ENCODE measurements at regions not wholly inside any gene's neighbourhood (a gene's known extent, or its start where the extent isn't known, plus 50 kb on each side); places are given as distances from the start of the nearest gene placed in this dataset.

- intact Hi-C loops (cut with micrococcal nuclease): no loop called here
- Mint-ChIP-seq H3K4me1 (no peaks in the 10 kb centered on the region), H3K27ac (no peak overlapping the region), H3K4me3 (no peak overlapping the region), H3K36me3 (no peaks in the 10 kb centered on the region), H3K27me3 (peaks cover 0 to 9% (median 6%) of the 10 kb centered on the region in 5 donors), H3K9me3 (peaks cover 0 to 4% (median 0%) of the 10 kb centered on the region in 11 donors)
- no peaks in the 10 kb centered on the region for H3K36me3 ChIP-seq (ENCODE audit: control insufficient read depth in 2 of 3, insufficient read depth in 3 of 3, low read length in 3 of 3)
- no peaks in the 10 kb centered on the region for H3K4me1 ChIP-seq (ENCODE audit: control insufficient read depth in 2 of 2, insufficient read depth in 2 of 2, low read length in 2 of 2)
- H3K27ac ChIP-seq (ENCODE audit: low read depth, low read length): no peak overlapping the region
- ATAC-seq (no peak), DNase-seq (no peak)
- H3K4me3 ChIP-seq (ENCODE audit: low read length): no peak overlapping the region
- no peaks in the 10 kb centered on the region for H3K9me3 ChIP-seq (ENCODE audit: control insufficient read depth in 2 of 3, low read length in 3 of 3)
- no peaks in the 10 kb centered on the region for H3K27me3 ChIP-seq (ENCODE audit: control insufficient read depth in 2 of 2, insufficient read depth in 2 of 2, low read length in 2 of 2)
- ChIA-PET CTCF (no interaction called here), POLR2A (no interaction called here)
These were observed 57.5 kb downstream of the ADRA2C start for GRCh38 chr4:3823496-3824341.

- H3K4me1 Mint-ChIP-seq: no peaks in the 10 kb centered on the region
- H3K27me3 Mint-ChIP-seq: peaks cover 0 to 9% (median 5%) of the 10 kb centered on the region in 5 donors
- no peak overlapping the region for H3K27ac ChIP-seq (ENCODE audit: low read depth, low read length)
- intact Hi-C loops (cut with micrococcal nuclease): no loop called here
- H3K4me3 Mint-ChIP-seq: no peak overlapping the region
- no peaks in the 10 kb centered on the region for H3K4me1 ChIP-seq (ENCODE audit: control insufficient read depth in 2 of 2, insufficient read depth in 2 of 2, low read length in 2 of 2)
- peaks cover 0 to 4% (median 0%) of the 10 kb centered on the region in 11 donors for H3K9me3 Mint-ChIP-seq
- H3K27me3 ChIP-seq (ENCODE audit: control insufficient read depth in 2 of 2, insufficient read depth in 2 of 2, low read length in 2 of 2): no peaks in the 10 kb centered on the region
- ChIA-PET POLR2A (no interaction called here), CTCF (no interaction called here)
- no peak overlapping the region for H3K27ac Mint-ChIP-seq
- H3K9me3 ChIP-seq (ENCODE audit: control insufficient read depth in 2 of 3, low read length in 3 of 3): no peaks in the 10 kb centered on the region
- H3K36me3 ChIP-seq (ENCODE audit: control insufficient read depth in 2 of 3, insufficient read depth in 3 of 3, low read length in 3 of 3): no peaks in the 10 kb centered on the region
- ATAC-seq (no peak), DNase-seq (no peak)
- no peaks in the 10 kb centered on the region for H3K36me3 Mint-ChIP-seq
- no peak overlapping the region for H3K4me3 ChIP-seq (ENCODE audit: low read length)
These were observed 58.5 kb downstream of the ADRA2C start for GRCh38 chr4:3824521-3825270.

GRCh38 chr4:3825530-3825929 is 59.3 kb downstream of the ADRA2C start:
- Mint-ChIP-seq H3K27me3 (peaks cover 0 to 9% (median 4%) of the 10 kb centered on the region in 5 donors), H3K27ac (no peak overlapping the region), H3K9me3 (peaks cover 0 to 2% (median 0%) of the 10 kb centered on the region in 11 donors), H3K36me3 (no peaks in the 10 kb centered on the region), H3K4me3 (no peak overlapping the region), H3K4me1 (no peaks in the 10 kb centered on the region)
- no peak for DNase-seq
- Histone ChIP-seq H3K27me3 (ENCODE audit: control insufficient read depth in 2 of 2, insufficient read depth in 2 of 2, low read length in 2 of 2) (no peaks in the 10 kb centered on the region), H3K9me3 (ENCODE audit: control insufficient read depth in 2 of 3, low read length in 3 of 3) (no peaks in the 10 kb centered on the region), H3K27ac (ENCODE audit: low read depth, low read length) (no peak overlapping the region), H3K4me1 (ENCODE audit: control insufficient read depth in 2 of 2, insufficient read depth in 2 of 2, low read length in 2 of 2) (no peaks in the 10 kb centered on the region), H3K36me3 (ENCODE audit: control insufficient read depth in 2 of 3, insufficient read depth in 3 of 3, low read length in 3 of 3) (no peaks in the 10 kb centered on the region), H3K4me3 (ENCODE audit: low read length) (no peak overlapping the region)
- ATAC-seq: no peak
- POLR2A ChIA-PET: no interaction called here
- CTCF ChIA-PET: no interaction called here
- intact Hi-C loops (cut with micrococcal nuclease): no loop called here

GRCh38 chr4:3826247-3827172 is 60.3 kb downstream of the ADRA2C start:
- no peak overlapping the region for H3K4me3 ChIP-seq (ENCODE audit: low read length)
- no peaks in the 10 kb centered on the region for H3K36me3 ChIP-seq (ENCODE audit: control insufficient read depth in 2 of 3, insufficient read depth in 3 of 3, low read length in 3 of 3)
- ChIA-PET POLR2A (no interaction called here), CTCF (no interaction called here)
- Mint-ChIP-seq H3K9me3 (peaks cover 0 to 2% (median 0%) of the 10 kb centered on the region in 11 donors), H3K27ac (no peak overlapping the region), H3K4me1 (no peaks in the 10 kb centered on the region), H3K27me3 (peaks cover 0 to 6% (median 4%) of the 10 kb centered on the region in 5 donors), H3K36me3 (no peaks in the 10 kb centered on the region), H3K4me3 (no peak overlapping the region)
- H3K4me1 ChIP-seq (ENCODE audit: control insufficient read depth in 2 of 2, insufficient read depth in 2 of 2, low read length in 2 of 2): no peaks in the 10 kb centered on the region
- intact Hi-C loops (cut with micrococcal nuclease): no loop called here
- ATAC-seq: no peak
- H3K9me3 ChIP-seq (ENCODE audit: control insufficient read depth in 2 of 3, low read length in 3 of 3): no peaks in the 10 kb centered on the region
- H3K27ac ChIP-seq (ENCODE audit: low read depth, low read length): no peak overlapping the region
- H3K27me3 ChIP-seq (ENCODE audit: control insufficient read depth in 2 of 2, insufficient read depth in 2 of 2, low read length in 2 of 2): no peaks in the 10 kb centered on the region
- no peak for DNase-seq

GRCh38 chr4:3827616-3828492 is 61.7 kb downstream of the ADRA2C start:
- Histone ChIP-seq H3K4me1 (ENCODE audit: control insufficient read depth in 2 of 2, insufficient read depth in 2 of 2, low read length in 2 of 2) (no peaks in the 10 kb centered on the region), H3K27me3 (ENCODE audit: control insufficient read depth in 2 of 2, insufficient read depth in 2 of 2, low read length in 2 of 2) (no peaks in the 10 kb centered on the region), H3K27ac (ENCODE audit: low read depth, low read length) (no peak overlapping the region), H3K36me3 (ENCODE audit: control insufficient read depth in 2 of 3, insufficient read depth in 3 of 3, low read length in 3 of 3) (no peaks in the 10 kb centered on the region), H3K9me3 (ENCODE audit: control insufficient read depth in 2 of 3, low read length in 3 of 3) (no peaks in the 10 kb centered on the region), H3K4me3 (ENCODE audit: low read length) (no peak overlapping the region)
- Mint-ChIP-seq H3K27ac (no peak overlapping the region), H3K4me1 (no peaks in the 10 kb centered on the region), H3K36me3 (no peaks in the 10 kb centered on the region), H3K27me3 (peaks cover 0 to 9% (median 0%) of the 10 kb centered on the region in 5 donors), H3K4me3 (no peak overlapping the region), H3K9me3 (no peaks in the 10 kb centered on the region)
- ATAC-seq (no peak), DNase-seq (no peak)
- ChIA-PET CTCF (no interaction called here), POLR2A (no interaction called here)
- intact Hi-C loops (cut with micrococcal nuclease): no loop called here

GRCh38 chr4:3828546-3828945 is 62.4 kb downstream of the ADRA2C start:
- DNase-seq (no peak), ATAC-seq (no peak)
- no peaks in the 10 kb centered on the region for H3K36me3 Mint-ChIP-seq
- intact Hi-C loops (cut with micrococcal nuclease): no loop called here
- Histone ChIP-seq H3K36me3 (ENCODE audit: control insufficient read depth in 2 of 3, insufficient read depth in 3 of 3, low read length in 3 of 3) (no peaks in the 10 kb centered on the region), H3K27ac (ENCODE audit: low read depth, low read length) (no peak overlapping the region), H3K4me3 (ENCODE audit: low read length) (no peak overlapping the region), H3K9me3 (ENCODE audit: control insufficient read depth in 2 of 3, low read length in 3 of 3) (no peaks in the 10 kb centered on the region), H3K4me1 (ENCODE audit: control insufficient read depth in 2 of 2, insufficient read depth in 2 of 2, low read length in 2 of 2) (no peaks in the 10 kb centered on the region), H3K27me3 (ENCODE audit: control insufficient read depth in 2 of 2, insufficient read depth in 2 of 2, low read length in 2 of 2) (no peaks in the 10 kb centered on the region)
- H3K4me3 Mint-ChIP-seq: no peak overlapping the region
- ChIA-PET POLR2A (no interaction called here), CTCF (no interaction called here)
- H3K4me1 Mint-ChIP-seq: no peaks in the 10 kb centered on the region
- peaks cover 0 to 16% (median under 1%) of the 10 kb centered on the region in 5 donors for H3K27me3 Mint-ChIP-seq
- H3K27ac Mint-ChIP-seq: no peak overlapping the region
- no peaks in the 10 kb centered on the region for H3K9me3 Mint-ChIP-seq

All from naive thymus-derived CD4-positive, alpha-beta T cell (primary cell).